ENCODE measurements at regions not wholly inside any gene's neighbourhood (a gene's known extent, or its start where the extent isn't known, plus 50 kb on each side); places are given as distances from the start of the nearest gene placed in this dataset.

DNA sequence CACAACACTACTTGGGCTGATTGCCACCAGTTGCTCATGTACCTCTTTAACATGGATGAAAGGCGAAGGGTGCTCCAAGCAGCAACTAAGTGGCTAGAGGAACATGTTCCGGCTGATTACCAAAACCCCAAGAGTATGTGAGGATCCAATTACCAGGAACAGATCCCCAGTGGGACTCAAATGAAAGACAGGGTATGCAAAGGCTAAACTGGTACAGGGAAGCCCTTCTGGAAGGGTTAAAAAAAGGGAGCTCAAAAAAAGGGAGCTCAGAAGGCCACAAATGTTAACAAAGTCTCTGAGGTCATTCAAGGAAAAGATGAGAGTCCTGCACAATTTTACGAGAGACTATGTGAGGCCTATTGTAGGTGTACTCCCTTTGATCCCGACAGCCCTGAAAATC is 604.7 kb downstream of the UQCRFS1 start:
- Mint-ChIP-seq H3K4me1 (ENCODE audit: low read depth) (no peaks in the 10 kb centered on the region), H3K9me3 (peaks cover 15% of the 10 kb centered on the region), H3K27ac (no peak overlapping the region), H3K36me3 (ENCODE audit: low read depth) (peaks cover 2% of the 10 kb centered on the region), H3K4me3 (no peak overlapping the region), H3K27me3 (no peaks in the 10 kb centered on the region)
- intact Hi-C loops (cut with micrococcal nuclease), result no loop called here
- DNase-seq, result no peak
- no peak for ATAC-seq
- POLR2A ChIA-PET, result no interaction called here
- TF ChIP-seq, protein P1, sequence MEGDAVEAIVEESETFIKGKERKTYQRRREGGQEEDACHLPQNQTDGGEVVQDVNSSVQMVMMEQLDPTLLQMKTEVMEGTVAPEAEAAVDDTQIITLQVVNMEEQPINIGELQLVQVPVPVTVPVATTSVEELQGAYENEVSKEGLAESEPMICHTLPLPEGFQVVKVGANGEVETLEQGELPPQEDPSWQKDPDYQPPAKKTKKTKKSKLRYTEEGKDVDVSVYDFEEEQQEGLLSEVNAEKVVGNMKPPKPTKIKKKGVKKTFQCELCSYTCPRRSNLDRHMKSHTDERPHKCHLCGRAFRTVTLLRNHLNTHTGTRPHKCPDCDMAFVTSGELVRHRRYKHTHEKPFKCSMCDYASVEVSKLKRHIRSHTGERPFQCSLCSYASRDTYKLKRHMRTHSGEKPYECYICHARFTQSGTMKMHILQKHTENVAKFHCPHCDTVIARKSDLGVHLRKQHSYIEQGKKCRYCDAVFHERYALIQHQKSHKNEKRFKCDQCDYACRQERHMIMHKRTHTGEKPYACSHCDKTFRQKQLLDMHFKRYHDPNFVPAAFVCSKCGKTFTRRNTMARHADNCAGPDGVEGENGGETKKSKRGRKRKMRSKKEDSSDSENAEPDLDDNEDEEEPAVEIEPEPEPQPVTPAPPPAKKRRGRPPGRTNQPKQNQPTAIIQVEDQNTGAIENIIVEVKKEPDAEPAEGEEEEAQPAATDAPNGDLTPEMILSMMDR (IDR thresholded peaks at IDR 0.05), result no peak
- CTCF ChIA-PET, result interaction anchor here (1.5 kb wide), 1 partner anchor 12 kb away, joined by 5 read pairs; no protein-coding TSS in a partner anchor

DNA sequence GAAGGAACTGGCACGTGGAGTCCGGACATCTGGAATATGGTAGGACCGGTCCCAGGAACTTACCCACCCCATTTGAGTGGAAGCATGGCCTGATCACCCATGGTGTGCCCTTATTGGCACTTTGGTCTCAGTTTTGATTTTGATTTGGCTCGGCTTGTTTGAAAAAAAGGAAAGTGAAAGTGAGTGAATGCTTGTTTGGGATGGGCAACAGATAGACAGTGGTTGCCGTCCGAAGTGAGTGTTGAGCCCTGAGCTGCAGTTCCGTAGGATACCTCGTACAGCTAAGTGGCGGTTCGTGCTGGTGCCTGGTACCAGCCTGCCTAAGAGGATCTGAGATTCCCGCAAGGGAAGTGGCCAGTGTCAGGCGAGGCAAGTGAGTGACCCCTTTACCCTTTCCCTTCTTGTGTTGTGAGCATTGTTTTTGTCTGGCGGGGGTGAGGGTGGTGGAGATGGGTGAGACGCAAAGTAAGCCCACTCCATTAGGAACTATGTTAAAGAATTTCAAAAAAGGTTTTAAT is 605.8 kb downstream of the UQCRFS1 start:
- ChIA-PET POLR2A (no interaction called here), CTCF (no interaction called here)
- H3K36me3 Mint-ChIP-seq (ENCODE audit: low read depth), result peaks cover 2% of the 10 kb centered on the region
- no peaks in the 10 kb centered on the region for H3K4me1 Mint-ChIP-seq (ENCODE audit: low read depth)
- H3K27me3 Mint-ChIP-seq, result no peaks in the 10 kb centered on the region
- no peak overlapping the region for H3K27ac Mint-ChIP-seq
- DNase-seq (no peak), ATAC-seq (no peak)
- peaks cover 14% of the 10 kb centered on the region for H3K9me3 Mint-ChIP-seq
- H3K4me3 Mint-ChIP-seq, result no peak overlapping the region
- intact Hi-C loops (cut with micrococcal nuclease), result no loop called here
- TF ChIP-seq, protein P1 (IDR thresholded peaks at IDR 0.05), result no peak

DNA sequence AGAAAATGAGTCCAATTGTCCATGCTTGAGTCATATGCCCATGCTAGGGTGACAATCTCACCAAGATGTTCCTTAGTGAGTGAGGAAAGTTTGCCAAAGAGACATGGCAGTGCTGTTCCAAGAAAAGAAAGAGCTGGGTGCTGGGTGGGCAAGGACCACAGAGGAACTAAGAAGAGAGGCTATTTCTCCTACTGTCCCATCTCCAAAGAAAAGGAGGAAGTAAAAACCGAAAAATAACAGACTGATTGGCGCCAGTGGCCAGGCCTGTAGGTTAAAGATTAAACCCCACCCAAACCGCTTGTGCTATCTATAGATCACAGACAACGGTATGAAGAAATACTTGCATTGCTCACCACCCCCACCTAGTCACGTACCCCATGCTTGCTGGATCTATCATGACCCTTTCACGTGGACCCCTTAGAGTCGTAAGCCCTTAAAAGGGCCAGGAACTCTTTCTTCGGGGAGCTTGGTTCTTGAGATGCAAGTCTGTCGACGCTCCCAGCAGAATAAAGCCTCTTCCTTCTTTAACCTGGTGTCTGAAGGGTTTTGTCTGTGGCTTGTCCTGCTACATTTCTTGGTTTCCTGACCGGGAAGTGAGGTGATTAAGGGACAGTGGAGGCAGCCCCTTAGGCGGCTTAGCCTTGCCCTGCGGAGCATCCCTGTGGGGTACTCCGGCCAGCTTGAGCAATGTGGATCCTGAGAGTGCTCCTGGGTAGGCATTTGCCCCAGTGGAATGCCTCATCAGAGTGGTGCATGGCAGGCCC is 606.5 kb downstream of the UQCRFS1 start:
- Mint-ChIP-seq H3K36me3 (ENCODE audit: low read depth) (peaks cover 2% of the 10 kb centered on the region), H3K4me3 (no peak overlapping the region), H3K27me3 (no peaks in the 10 kb centered on the region), H3K9me3 (peaks cover 14% of the 10 kb centered on the region), H3K4me1 (ENCODE audit: low read depth) (no peaks in the 10 kb centered on the region), H3K27ac (no peak overlapping the region)
- TF ChIP-seq, protein P1 (IDR thresholded peaks at IDR 0.05), result no peak
- POLR2A ChIA-PET, result no interaction called here
- DNase-seq (no peak), ATAC-seq (no peak)
- CTCF ChIA-PET, result no interaction called here
- intact Hi-C loops (cut with micrococcal nuclease), result no loop called here

DNA sequence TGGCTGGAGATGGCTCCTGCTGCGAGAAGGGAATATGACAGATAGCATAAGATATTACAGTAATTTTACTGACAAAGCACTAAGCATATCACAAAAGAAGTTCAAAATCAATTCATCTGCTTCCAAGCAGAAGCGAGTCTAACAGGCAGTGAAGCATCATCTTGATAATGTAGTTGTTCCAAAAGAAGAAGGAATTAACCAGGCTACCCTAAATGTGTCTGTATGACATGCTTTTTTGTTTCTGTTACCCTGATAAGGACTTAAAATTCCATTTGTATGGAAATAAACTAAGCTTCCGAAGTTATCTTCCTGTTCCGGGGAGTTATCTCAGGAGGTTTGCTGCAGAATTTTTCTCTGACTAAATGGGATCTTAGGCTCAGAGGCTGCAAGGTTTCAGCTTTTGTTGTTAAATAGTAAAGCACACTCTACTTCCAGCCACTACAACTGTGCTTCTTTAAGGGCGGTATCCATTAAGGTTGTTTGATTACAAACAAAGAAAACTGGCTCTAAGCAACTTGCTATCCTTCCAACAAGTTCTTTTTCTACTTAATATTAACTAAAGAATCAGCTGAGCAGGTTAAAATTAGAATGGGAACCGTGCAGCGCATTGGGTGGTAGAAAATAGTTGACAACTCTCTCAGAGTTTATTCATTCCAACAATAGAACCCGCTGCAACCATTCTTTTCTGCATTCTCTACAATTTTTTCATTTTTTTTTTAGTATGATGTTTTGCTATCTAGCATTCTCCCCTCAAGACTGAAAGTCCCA is 607.3 kb downstream of the UQCRFS1 start:
- Mint-ChIP-seq H3K4me1 (ENCODE audit: low read depth) (no peaks in the 10 kb centered on the region), H3K27me3 (no peaks in the 10 kb centered on the region), H3K27ac (no peak overlapping the region), H3K9me3 (peaks cover 14% of the 10 kb centered on the region), H3K4me3 (no peak overlapping the region), H3K36me3 (ENCODE audit: low read depth) (peaks cover 2% of the 10 kb centered on the region)
- POLR2A ChIA-PET, result no interaction called here
- CTCF ChIA-PET, result no interaction called here
- ATAC-seq (no peak), DNase-seq (no peak)
- intact Hi-C loops (cut with micrococcal nuclease), result no loop called here
- TF ChIP-seq, protein P1 (IDR thresholded peaks at IDR 0.05), result no peak

DNA sequence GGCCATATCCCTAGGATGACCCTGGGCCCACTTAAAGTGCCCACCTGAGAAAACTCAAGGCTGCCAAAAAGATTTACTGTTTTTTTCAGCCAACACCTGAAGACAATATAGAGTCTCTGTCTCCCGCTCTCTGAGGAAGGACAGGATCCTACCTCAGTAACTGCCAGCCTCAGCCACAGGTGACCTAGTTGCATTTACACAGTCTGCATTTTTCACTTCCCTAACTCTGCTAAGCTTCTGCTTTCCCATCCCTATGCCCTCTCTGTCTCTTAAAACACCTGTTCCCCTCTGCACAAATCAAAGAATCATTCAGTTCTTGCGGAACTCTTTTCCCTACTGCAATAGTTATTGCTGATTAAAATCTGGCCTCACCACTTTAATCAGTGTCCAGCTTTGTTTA is 609.5 kb downstream of the UQCRFS1 start:
- Mint-ChIP-seq H3K36me3 (ENCODE audit: low read depth) (peaks cover 2% of the 10 kb centered on the region), H3K4me3 (no peak overlapping the region), H3K27me3 (no peaks in the 10 kb centered on the region), H3K27ac (no peak overlapping the region), H3K4me1 (ENCODE audit: low read depth) (no peaks in the 10 kb centered on the region), H3K9me3 (peaks cover 14% of the 10 kb centered on the region)
- POLR2A ChIA-PET, result no interaction called here
- intact Hi-C loops (cut with micrococcal nuclease), result no loop called here
- ATAC-seq (no peak), DNase-seq (no peak)
- TF ChIP-seq, protein P1 (IDR thresholded peaks at IDR 0.05), result no peak
- CTCF ChIA-PET, result no interaction called here

Data from activated CD8-positive, alpha-beta T cell treated with anti-CD3 and anti-CD28 coated beads for 36 hours (primary cell).